ENCODE measurements at regions not wholly inside any gene's neighbourhood (a gene's known extent, or its start where the extent isn't known, plus 50 kb on each side); places are given as distances from the start of the nearest gene placed in this dataset.

DNA sequence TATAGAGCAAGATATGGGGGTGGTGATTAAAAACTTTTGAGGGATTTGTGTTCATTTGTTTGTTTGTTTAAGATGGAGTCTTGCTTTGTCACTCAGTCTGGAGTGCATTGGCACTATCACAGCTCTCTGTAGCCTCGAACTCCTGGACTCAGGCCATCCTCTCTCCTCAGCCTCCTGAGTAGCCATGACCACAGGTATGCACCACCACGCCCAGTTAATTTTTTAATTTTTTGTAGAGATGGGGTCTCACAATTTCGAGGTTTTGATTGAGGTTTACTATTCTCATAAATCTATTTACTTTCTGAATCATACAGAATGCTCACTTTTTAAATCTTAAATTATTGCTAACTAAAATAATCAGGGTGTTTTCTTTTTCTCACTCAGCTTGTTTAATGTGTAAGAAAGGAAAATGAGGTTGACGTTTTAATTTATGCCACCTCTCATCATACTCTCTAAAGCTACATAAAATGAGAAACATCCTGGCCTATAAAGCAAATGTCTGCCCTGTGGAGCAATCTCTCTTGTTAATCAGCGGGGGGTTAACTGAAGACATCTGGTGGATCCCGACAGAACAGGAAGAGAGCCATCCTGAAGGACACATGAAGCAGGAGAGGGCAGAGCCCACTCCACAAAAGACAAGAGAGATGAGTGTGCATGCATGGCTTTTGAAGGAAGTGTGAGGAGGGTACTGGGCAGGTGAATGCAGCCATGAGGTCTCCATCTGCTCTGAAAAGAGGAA lies 589.1 kb upstream of the SLC8A1 start:
- DNase-seq (ENCODE audit: low read depth) = no peak
- TF ChIP-seq, protein P1, sequence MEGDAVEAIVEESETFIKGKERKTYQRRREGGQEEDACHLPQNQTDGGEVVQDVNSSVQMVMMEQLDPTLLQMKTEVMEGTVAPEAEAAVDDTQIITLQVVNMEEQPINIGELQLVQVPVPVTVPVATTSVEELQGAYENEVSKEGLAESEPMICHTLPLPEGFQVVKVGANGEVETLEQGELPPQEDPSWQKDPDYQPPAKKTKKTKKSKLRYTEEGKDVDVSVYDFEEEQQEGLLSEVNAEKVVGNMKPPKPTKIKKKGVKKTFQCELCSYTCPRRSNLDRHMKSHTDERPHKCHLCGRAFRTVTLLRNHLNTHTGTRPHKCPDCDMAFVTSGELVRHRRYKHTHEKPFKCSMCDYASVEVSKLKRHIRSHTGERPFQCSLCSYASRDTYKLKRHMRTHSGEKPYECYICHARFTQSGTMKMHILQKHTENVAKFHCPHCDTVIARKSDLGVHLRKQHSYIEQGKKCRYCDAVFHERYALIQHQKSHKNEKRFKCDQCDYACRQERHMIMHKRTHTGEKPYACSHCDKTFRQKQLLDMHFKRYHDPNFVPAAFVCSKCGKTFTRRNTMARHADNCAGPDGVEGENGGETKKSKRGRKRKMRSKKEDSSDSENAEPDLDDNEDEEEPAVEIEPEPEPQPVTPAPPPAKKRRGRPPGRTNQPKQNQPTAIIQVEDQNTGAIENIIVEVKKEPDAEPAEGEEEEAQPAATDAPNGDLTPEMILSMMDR (IDR thresholded peaks at IDR 0.05; ENCODE audit: insufficient read depth, low read depth, low read length) = no peak
- no peak overlapping the region for H3K4me3 ChIP-seq (ENCODE audit: low read depth, low read length)

DNA sequence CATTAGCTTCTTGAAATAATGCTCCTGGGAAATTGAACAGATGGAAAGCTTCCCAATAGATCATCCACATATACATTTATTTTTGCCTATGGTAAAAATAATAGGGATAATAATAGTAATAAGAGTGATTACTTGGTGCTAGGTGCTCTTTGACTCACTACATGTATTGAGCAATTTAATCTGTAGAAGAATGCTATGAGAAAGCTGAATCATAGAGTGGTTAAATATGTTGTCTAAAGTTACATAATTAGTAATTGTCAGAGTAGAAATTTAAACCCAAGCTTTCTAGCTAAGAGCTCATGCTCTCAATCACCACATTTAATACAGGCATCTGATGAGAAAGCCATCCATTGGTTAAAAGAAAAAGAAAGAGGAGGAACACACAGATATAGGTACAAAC lies 590.5 kb upstream of the SLC8A1 start:
- TF ChIP-seq, protein P1 (IDR thresholded peaks at IDR 0.05; ENCODE audit: insufficient read depth, low read depth, low read length) = no peak
- H3K4me3 ChIP-seq (ENCODE audit: low read depth, low read length) = no peak overlapping the region
- no peak for DNase-seq (ENCODE audit: low read depth)

- H3K4me3 ChIP-seq (ENCODE audit: low read depth, low read length) = no peak overlapping the region
- TF ChIP-seq, protein P1 (IDR thresholded peaks at IDR 0.05; ENCODE audit: insufficient read depth, low read depth, low read length) = no peak
- peak; percentile 47 for DNase-seq (ENCODE audit: low read depth)
Measured at GRCh38 chr2:41061356-41061755, 609.5 kb upstream of the SLC8A1 start.

GRCh38 chr2:41062336-41062735 lies 610.4 kb upstream of the SLC8A1 start:
- no peak for DNase-seq (ENCODE audit: low read depth)
- TF ChIP-seq, protein P1 (IDR thresholded peaks at IDR 0.05; ENCODE audit: insufficient read depth, low read depth, low read length) = no peak
- no peak overlapping the region for H3K4me3 ChIP-seq (ENCODE audit: low read depth, low read length)

- TF ChIP-seq, protein P1 (IDR thresholded peaks at IDR 0.05; ENCODE audit: insufficient read depth, low read depth, low read length) = no peak
- H3K4me3 ChIP-seq (ENCODE audit: low read depth, low read length) = no peak overlapping the region
- no peak for DNase-seq (ENCODE audit: low read depth)
Measured at GRCh38 chr2:41066168-41066567, 614.3 kb upstream of the SLC8A1 start.

GRCh38 chr2:41068740-41069139 lies 616.9 kb upstream of the SLC8A1 start:
- no peak for DNase-seq (ENCODE audit: low read depth)
- TF ChIP-seq, protein P1 (IDR thresholded peaks at IDR 0.05; ENCODE audit: insufficient read depth, low read depth, low read length) = no peak
- H3K4me3 ChIP-seq (ENCODE audit: low read depth, low read length) = no peak overlapping the region

DNA sequence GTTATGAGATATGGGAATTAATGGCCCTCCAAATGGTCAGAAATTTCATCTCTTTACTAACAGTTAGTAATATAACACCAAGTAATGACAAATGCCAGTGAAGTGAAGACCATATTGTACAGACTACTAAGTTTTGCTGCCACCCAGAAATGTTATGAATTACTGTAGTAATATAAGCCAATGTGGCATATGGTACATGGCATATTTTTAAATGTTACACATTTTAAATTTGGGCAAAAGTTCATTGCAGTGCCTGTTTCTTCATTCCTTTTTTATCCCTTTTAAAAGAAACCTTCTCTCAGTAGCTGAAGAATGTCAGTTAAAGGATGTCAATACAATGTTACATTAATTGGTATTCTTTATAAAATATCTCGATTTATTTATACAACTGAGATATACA lies 626.5 kb upstream of the SLC8A1 start:
- DNase-seq (ENCODE audit: low read depth) = no peak
- TF ChIP-seq, protein P1 (IDR thresholded peaks at IDR 0.05; ENCODE audit: insufficient read depth, low read depth, low read length) = no peak
- no peak overlapping the region for H3K4me3 ChIP-seq (ENCODE audit: low read depth, low read length)

Data from fibroblast of villous mesenchyme (primary cell).